ENCODE measurements at regions not wholly inside any gene's neighbourhood (a gene's known extent, or its start where the extent isn't known, plus 50 kb on each side); places are given as distances from the start of the nearest gene placed in this dataset.

DNA sequence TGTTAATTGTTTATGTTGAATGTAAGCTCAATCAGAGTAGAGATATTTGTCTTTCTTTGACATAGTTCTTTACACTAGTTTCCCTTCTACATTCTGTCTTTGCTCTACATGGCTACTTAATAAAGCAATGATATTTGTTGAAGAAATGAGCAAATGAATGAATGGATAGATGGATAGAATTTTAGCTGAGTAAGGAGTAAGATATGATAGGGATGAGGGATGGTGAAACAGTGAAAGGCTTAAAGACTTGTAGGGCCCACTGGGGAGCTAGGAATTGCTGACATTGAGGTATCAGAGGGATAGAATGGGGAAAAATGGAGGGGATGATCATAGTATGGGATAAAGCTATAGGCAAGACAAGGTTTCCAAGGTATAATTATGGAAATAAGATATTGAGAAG lies 361.6 kb upstream of the SPHKAP start:
- H3K36me3 ChIP-seq: no peaks in the 10 kb centered on the region
- peaks cover 0 to 5% (median 0%) of the 10 kb centered on the region in 4 donors for H3K9me3 ChIP-seq
- no peak for TF ChIP-seq EP300 (IDR thresholded peaks at IDR 0.05)
- no peak for TF ChIP-seq POLR2A (IDR thresholded peaks at IDR 0.05)
- TF ChIP-seq, protein P1, sequence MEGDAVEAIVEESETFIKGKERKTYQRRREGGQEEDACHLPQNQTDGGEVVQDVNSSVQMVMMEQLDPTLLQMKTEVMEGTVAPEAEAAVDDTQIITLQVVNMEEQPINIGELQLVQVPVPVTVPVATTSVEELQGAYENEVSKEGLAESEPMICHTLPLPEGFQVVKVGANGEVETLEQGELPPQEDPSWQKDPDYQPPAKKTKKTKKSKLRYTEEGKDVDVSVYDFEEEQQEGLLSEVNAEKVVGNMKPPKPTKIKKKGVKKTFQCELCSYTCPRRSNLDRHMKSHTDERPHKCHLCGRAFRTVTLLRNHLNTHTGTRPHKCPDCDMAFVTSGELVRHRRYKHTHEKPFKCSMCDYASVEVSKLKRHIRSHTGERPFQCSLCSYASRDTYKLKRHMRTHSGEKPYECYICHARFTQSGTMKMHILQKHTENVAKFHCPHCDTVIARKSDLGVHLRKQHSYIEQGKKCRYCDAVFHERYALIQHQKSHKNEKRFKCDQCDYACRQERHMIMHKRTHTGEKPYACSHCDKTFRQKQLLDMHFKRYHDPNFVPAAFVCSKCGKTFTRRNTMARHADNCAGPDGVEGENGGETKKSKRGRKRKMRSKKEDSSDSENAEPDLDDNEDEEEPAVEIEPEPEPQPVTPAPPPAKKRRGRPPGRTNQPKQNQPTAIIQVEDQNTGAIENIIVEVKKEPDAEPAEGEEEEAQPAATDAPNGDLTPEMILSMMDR (IDR thresholded peaks at IDR 0.05): no peak
- no peak for TF ChIP-seq POLR2AphosphoS5 (IDR thresholded peaks at IDR 0.05)
- H3K27ac ChIP-seq: no peak overlapping the region
- H3K27me3 ChIP-seq: no peaks in the 10 kb centered on the region
- no peak for DNase-seq
- no peak overlapping the region for H3K4me3 ChIP-seq
- no peak for ATAC-seq (ENCODE audit: low FRiP score in 2 of 2)
- no peaks in the 10 kb centered on the region for H3K4me1 ChIP-seq

DNA sequence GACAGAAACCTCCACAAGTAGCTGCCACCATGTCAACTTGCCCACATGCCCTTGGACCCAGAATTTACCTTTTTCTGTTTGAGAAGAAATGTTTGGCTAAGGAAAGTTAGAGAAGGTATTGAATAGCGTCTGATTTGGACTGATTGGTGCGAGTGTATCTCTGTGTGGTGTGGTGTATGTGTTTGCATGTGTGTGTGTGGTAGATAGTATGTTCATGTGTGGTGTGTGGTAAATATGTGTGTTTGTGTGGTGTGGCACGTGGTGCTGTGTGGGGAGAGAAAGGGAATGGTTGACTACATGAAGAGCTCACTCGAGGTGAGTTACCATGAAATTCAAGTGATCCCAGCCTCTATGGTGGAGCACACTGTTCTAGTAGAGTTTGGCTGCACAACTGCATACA lies 360.8 kb upstream of the SPHKAP start:
- H3K27ac ChIP-seq: no peak overlapping the region
- no peaks in the 10 kb centered on the region for H3K36me3 ChIP-seq
- ATAC-seq (ENCODE audit: low FRiP score in 2 of 2) (no peak), DNase-seq (no peak)
- no peaks in the 10 kb centered on the region for H3K27me3 ChIP-seq
- no peaks in the 10 kb centered on the region for H3K4me1 ChIP-seq
- WGBS, 2 donors: 82 to 93% methylated on average over 4 of the region's 4 CpGs
- no peak for TF ChIP-seq POLR2A (IDR thresholded peaks at IDR 0.05)
- TF ChIP-seq POLR2AphosphoS5 (IDR thresholded peaks at IDR 0.05): no peak
- TF ChIP-seq, protein P1 (IDR thresholded peaks at IDR 0.05): no peak
- TF ChIP-seq EP300 (IDR thresholded peaks at IDR 0.05): no peak
- peaks cover 0 to 2% (median under 1%) of the 10 kb centered on the region in 4 donors for H3K9me3 ChIP-seq
- H3K4me3 ChIP-seq: no peak overlapping the region

DNA sequence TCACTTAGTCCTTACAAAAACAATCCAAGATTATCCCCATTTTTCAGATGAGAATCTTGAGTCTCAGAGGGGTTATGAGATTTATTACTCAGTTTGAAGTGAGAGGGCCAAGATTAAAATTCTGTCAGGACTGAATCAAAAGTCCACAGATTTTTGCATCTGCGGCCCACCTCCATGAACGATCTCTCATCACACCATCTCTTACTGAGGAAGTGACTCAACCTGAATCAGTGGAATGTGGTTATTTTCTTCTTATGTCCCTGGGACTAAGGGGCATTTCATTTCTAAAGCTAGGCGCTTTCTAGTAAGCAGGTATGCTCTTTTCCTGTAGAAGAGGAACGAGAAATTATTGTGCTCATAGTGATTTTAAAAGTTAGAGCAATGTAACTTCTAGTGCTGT lies 360.3 kb upstream of the SPHKAP start:
- no peak for TF ChIP-seq POLR2AphosphoS5 (IDR thresholded peaks at IDR 0.05)
- TF ChIP-seq EP300 (IDR thresholded peaks at IDR 0.05): no peak
- no peak for TF ChIP-seq POLR2A (IDR thresholded peaks at IDR 0.05)
- H3K9me3 ChIP-seq: peaks cover 0 to 5% (median 2%) of the 10 kb centered on the region in 4 donors
- no peaks in the 10 kb centered on the region for H3K36me3 ChIP-seq
- no peaks in the 10 kb centered on the region for H3K27me3 ChIP-seq
- no peak overlapping the region for H3K27ac ChIP-seq
- no peaks in the 10 kb centered on the region for H3K4me1 ChIP-seq
- DNase-seq (no peak), ATAC-seq (ENCODE audit: low FRiP score in 2 of 2) (no peak)
- H3K4me3 ChIP-seq: no peak overlapping the region
- WGBS, 2 donors: 75 to 88% methylated on average over 4 of the region's 4 CpGs

DNA sequence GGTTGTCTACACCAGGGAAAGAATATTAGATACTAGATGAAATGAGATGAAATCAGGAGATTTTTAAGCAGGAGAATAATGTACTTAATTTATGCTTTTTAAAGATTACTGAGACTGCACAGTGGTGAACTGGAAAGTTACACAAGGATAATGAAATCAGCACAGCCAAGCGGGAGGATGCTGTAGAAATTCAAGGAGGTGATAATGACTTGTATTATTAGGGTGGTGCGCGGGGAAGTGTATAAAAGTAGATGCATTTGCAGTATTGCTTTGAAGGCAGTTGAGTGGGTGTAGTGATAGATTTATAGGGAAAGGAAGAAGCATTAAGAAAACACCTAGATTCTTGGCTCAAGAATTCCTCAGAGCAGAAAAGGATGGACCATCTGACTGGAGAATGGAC lies 359.5 kb upstream of the SPHKAP start:
- Histone ChIP-seq H3K27ac (no peak overlapping the region), H3K27me3 (no peaks in the 10 kb centered on the region), H3K4me3 (no peak overlapping the region), H3K9me3 (peaks cover 0 to 8% (median 3%) of the 10 kb centered on the region in 4 donors), H3K4me1 (no peaks in the 10 kb centered on the region), H3K36me3 (no peaks in the 10 kb centered on the region)
- TF ChIP-seq POLR2AphosphoS5 (IDR thresholded peaks at IDR 0.05) (no peak), POLR2A (IDR thresholded peaks at IDR 0.05) (no peak), EP300 (IDR thresholded peaks at IDR 0.05) (no peak)
- TF ChIP-seq, protein P1 (IDR thresholded peaks at IDR 0.05): no peak
- ATAC-seq (ENCODE audit: low FRiP score in 2 of 2) (no peak), DNase-seq (no peak)
- WGBS, 2 donors: 89 to 94% methylated on average over 3 of the region's 3 CpGs

DNA sequence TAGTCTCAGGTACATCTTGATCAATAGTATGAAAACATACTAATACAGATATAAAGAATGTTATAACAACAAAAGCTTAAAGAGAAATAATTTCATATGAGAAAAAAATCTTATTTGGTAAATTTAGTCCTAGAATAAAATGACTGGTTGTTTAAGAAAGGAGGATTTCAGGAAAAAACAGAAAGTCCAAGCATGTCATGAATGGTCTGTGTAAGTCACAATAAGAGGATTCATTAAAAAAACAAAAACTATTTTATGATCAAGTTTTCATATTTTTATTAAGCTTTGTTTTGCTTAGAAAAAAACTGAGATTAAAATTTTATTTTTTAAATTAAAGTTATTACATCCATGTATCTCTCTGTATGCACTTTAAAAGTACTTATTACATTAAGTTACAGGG lies 353.9 kb upstream of the SPHKAP start:
- ATAC-seq (ENCODE audit: low FRiP score in 2 of 2): no peak
- no peaks in the 10 kb centered on the region for H3K36me3 ChIP-seq
- DNase-seq: no peak
- no peak overlapping the region for H3K4me3 ChIP-seq
- H3K9me3 ChIP-seq: peaks cover 0 to 11% (median 4%) of the 10 kb centered on the region in 4 donors
- H3K27me3 ChIP-seq: no peaks in the 10 kb centered on the region
- H3K4me1 ChIP-seq: no peaks in the 10 kb centered on the region
- TF ChIP-seq POLR2AphosphoS5 (IDR thresholded peaks at IDR 0.05): no peak
- TF ChIP-seq, protein P1 (IDR thresholded peaks at IDR 0.05): no peak
- TF ChIP-seq POLR2A (IDR thresholded peaks at IDR 0.05): no peak
- no peak for TF ChIP-seq EP300 (IDR thresholded peaks at IDR 0.05)
- H3K27ac ChIP-seq: no peak overlapping the region
